22Rv1 (cell line): ENCODE measurements at regions not wholly inside any gene's neighbourhood (a gene's known extent, or its start where the extent isn't known, plus 50 kb on each side); places are given as distances from the start of the nearest gene placed in this dataset.

Experiments
- CTCF ChIP-seq: fragments of 450-650 bp; IDR thresholded peaks from 2 replicates; pipeline ENCODE4 v1.5.1; 2017; ENCODE audit warnings: mild to moderate bottlenecking
- ZFX ChIP-seq: fragments of 450-650 bp; IDR thresholded peaks from 2 replicates; pipeline ENCODE4 v1.6.1; 2017; ENCODE audit warnings: antibody characterized with exemption, borderline replicate concordance

GRCh38 chr7:96927131-96927530, 78.2 kb upstream of the DLX6 start:
- TF ChIP-seq CTCF (no peak), ZFX (no peak)
